HG03175 (cell line): ENCODE measurements at regions not wholly inside any gene's neighbourhood (a gene's known extent, or its start where the extent isn't known, plus 50 kb on each side); places are given as distances from the start of the nearest gene placed in this dataset.
"Not testable (repeated sequence)": the region's sequence is repeated elsewhere in the genome, so short reads cannot be mapped to it uniquely, and the experiment has no call there.

Experiments
- ATAC-seq: cut with Tn5 transposase; IDR thresholded peaks from one replicate; pipeline ENCODE4 v1.9.1; 2021; ENCODE audit warnings: mild to moderate bottlenecking, moderate library complexity; ENCODE audit not compliant: unreplicated experiment

DNA sequence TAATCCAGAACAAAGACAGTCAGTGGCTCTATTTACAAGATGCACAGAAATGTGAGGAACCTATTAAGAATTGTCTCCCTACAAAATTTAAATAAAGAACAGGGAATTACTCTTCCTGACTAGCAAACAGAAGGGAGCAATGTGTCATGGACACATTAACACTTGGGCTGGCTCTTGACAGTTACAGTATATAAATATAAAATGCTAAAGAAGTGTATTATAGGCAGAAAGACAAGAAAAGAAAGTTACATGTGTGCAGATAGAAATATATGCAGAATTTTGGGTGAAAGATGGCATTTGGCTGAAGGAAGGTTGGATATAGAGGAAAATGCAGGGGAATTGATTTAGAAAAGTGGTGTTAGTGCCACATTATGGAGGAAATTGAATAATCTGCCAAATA, 2257.1 kb upstream of the ACO1 start:
- no peak for ATAC-seq

DNA sequence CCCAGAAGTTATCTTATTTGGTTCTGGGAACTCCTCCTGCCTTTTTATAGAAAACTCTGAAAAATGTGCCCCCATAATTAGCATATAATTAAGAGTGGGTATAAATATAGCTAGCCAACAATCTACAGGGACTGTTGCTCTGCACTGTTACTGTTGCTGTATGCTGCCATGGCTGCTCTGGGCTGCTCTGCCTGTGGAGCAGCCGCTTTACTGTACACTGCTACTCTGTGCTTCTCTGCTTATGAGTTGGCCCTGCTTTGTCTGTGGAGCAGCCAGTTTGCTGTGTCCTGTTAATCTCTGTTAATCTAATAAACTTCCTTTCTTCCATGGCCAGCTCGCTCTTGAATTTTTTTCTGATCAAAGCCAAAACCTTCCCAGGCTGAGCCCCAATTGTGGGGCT, 2244.0 kb upstream of the ACO1 start:
- no peak for ATAC-seq

DNA sequence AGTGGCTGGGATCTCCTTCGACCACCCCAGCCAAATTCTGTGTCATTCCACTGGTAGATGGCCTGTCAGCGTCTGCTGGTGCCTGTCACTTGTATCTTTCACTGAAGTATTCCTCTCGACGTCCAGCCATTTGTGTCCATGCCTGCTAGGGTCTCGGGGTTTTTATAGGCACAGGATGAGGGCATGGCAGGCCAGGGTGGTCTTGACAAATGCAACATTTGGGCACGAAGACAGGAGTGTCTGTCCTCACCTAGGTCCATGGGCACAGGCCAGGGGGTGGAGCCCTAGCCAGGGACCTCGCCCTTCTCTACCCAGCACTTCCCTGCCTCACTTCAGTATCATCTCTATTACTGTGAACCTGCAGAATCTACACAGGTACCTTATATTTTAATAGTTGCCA, 2223.9 kb upstream of the ACO1 start:
- ATAC-seq, result no peak

DNA sequence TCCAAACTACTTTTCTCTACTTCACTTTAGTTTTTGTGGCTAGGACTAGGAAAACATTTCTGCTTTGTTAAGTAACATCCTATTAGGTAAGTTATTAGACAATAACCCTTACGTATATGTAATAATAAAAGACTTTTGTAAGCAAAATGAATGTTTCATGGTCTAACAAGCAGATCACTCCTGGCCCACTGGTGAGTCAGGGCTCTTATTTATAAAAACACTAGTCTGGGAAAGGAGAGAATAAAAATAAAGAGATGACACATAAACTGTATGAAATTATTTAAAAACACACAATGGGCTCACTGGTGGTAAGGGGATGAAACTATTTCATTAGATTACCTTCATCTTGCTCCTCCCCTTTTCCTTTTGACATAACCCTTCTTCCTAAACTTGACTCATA, 2212.2 kb upstream of the ACO1 start:
- no peak for ATAC-seq

DNA sequence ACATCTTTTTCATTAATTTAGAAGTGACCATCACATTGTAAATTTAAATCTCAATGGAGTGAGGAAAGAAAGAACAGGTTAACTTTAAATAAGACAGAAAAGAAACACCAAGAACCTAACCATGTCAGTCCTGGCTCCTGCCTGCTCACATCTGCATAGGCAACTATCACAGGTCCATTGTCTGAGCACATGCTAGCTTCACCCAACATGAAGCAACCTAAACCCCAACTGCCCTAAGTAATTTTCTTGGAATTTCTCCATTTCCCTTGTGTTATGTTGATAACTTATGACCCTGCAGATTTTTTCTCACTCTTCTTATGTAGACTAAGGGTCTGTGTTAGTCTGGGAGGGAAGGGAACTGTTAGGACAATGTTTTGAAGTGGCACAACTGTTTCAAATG, 2205.8 kb upstream of the ACO1 start:
- ATAC-seq, result no peak

DNA sequence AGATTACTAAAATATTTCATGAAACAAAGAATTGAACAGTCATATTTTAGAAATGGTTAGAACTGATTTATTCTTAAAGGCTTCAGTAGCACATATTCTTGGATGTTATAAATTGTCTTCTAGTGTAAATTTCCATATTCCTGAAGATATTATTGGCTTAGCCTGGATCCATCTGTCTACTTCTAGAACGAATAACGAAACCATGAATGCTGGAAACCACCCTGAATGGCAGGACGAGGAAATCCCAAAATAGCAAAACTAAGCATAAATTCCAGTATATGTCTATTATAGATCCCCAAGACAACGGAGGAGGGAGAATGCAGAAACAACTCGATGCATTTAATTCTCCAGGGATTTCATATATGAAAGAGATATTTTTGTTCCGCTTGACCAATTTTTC, 2191.0 kb upstream of the ACO1 start:
- no peak for ATAC-seq

DNA sequence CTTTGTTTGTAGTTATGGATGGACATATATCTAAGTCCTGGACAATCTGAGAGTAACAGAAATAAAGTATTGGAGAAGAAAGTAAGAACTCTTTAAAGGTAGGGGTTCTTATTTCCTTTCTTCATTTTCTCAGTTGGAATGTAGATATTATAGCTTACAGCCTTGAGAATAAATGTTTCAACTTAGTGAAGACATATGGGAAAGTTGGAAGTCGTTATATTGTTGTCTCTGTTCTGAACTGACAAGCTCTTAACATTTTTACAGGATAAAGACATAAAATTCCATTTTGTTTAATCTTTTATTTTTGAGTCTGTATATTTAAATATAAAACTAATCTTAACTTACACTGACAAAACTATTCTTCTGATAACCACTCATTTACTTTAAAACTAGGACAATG, 2187.5 kb upstream of the ACO1 start:
- ATAC-seq, result no peak

- no peak for ATAC-seq
Measured at GRCh38 chr9:30197453-30197852, 2187.0 kb upstream of the ACO1 start.

DNA sequence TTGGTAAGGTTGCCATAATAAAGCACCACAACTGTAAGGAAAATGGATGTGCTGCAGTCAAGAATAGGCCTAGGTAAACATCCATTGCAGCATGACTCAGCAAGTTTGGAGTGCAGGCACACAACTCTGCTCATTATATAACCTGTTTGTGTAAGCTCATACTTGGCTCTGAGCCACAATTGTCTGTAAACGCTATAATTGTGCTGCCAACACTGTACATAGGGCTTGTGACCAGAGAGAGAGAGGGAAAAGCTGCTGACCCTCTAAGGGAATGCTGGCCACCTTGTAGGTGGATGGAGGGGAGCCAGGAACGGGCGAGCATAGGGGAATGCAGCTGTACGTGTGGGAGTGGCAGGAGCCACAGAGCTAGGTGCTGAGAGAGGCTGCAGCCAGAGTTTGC, 2186.5 kb upstream of the ACO1 start:
- ATAC-seq, result no peak

DNA sequence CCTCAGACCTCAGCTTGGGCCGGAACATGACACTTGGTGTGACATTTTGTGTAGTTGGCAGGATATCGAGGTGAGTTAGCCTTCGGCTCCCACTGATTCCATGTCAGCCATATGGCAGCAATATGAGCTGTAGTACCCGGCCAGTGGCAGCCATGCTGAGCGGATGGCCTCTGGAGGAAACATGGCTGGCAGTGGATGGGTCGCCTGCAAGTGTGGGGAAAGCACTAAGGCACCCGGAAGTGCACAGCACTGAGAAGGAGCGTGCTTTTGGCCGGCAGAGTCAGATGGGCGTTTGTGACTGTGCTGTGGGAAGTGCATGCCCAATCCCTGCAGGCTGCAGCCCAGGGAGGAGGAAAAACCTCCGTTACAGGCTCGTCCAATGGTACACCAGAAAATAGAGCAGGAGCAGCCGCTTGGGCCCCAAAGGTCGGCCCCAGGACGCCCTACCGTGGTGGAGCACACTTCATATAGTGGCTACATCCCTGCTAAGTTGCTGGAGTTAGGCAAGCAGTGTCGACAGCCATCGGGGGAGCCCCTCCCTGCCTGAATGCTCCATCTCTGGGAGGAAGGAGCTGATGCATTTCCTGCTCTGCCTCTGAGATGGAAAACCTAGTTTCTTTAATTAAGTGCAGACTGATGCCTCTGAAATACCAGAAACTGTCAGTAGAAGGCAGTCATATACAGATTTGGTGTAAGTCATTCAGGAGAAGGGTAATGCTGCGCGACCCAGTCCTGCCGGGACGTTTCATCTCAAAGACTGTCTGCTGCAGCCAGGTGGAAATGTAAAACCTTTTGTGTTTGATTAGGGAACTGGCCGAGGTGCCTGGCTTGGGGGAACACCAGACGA, 2185.8 kb upstream of the ACO1 start:
- ATAC-seq, result no peak

DNA sequence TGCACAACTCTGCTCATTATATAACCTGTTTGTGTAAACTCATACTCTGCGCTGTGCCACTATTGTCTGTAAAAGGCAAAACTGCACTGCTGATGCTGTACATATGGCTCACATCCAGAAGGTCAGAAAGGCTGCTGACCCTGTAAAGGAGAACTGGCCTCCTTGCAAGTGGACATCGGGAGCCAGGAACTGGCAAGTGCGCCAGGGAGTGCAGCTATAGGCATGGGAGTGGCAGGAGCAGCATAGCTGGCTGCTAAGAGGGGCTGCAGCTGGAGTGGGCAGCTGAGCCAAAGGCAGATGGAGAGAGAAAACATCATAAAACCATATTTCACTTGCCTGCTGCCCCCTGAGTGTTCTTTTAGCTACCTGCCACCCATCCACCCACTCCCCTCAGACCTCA, 2183.4 kb upstream of the ACO1 start:
- no peak for ATAC-seq

DNA sequence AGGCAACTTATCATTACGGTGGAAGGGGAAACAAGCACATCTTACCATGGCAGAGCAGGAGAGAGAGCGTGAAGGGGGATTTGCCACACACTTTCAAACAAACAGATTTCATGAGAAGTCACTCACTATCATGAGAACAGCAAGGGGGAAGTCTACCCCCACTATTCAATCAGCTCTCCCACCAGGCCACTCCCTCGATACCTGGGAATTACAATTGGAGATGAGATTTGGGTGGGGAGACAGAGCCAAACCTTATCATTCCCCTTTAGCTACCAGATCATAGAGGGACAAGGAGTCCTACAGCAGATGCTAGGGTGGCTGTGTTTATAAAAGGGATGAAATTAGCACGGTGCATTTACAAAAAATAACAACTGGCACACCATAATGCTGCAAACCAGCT, 2149.4 kb upstream of the ACO1 start:
- no peak for ATAC-seq

DNA sequence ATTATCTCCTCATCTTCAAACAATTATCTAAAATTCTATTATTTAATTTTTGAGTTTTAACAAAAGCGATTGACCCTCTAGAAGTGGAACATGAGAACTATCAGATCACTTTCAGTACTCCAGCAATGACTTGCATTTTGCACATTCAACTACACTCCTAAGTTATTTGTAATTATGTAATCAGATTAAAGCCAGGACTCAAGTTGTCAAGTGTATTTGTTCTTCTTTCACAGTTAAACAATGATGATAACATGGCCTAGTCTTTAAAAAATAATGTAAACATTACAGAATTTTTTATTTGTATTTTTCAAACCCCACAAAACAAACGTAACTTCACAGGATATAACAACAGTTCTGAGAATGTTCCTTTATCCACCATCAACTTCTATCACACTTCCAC, 2148.9 kb upstream of the ACO1 start:
- ATAC-seq, result no peak

GRCh38 chr9:30239878-30240277, 2144.6 kb upstream of the ACO1 start:
- ATAC-seq, result no peak

GRCh38 chr9:30243467-30243866, 2141.0 kb upstream of the ACO1 start:
- no peak for ATAC-seq

GRCh38 chr9:30244877-30245276, 2139.6 kb upstream of the ACO1 start:
- ATAC-seq, result no peak

DNA sequence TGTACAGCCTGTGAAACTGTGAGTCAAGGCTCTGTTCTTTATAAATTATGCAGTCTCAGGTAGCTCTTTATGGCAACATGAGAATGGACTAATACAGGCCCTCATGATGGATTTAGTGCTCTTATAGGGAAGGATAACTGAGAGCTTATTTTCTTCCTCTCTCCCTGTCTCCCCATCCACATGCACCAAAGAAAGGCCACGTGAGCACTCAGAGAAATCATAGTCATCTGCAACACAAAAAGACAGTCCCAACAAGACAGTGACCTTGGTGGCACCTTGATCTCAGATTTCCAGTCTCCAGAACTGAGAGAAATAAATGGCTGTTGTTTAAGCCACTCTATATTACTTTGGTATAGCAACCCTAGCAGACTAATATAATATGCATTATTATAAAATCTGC, 2133.6 kb upstream of the ACO1 start:
- no peak for ATAC-seq

DNA sequence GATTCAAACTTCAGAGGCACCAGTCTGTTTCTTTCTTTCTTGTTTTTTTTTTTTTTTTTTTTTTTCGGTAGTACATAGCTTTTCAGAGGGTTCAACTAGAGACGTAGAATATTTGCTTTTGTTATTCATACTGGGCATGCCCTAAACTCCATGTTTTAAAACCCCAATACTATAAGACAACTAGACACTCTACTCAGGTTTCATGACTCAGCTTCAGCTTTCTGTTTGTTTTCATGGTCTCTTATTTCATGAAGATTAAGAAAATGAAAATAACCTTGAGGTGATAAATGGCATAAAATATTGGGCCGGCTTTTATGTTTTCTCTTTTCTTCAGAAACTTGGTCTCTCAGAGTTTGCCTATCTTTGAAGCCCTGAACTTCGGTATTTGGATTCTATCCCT, 2126.3 kb upstream of the ACO1 start:
- ATAC-seq, result no peak

DNA sequence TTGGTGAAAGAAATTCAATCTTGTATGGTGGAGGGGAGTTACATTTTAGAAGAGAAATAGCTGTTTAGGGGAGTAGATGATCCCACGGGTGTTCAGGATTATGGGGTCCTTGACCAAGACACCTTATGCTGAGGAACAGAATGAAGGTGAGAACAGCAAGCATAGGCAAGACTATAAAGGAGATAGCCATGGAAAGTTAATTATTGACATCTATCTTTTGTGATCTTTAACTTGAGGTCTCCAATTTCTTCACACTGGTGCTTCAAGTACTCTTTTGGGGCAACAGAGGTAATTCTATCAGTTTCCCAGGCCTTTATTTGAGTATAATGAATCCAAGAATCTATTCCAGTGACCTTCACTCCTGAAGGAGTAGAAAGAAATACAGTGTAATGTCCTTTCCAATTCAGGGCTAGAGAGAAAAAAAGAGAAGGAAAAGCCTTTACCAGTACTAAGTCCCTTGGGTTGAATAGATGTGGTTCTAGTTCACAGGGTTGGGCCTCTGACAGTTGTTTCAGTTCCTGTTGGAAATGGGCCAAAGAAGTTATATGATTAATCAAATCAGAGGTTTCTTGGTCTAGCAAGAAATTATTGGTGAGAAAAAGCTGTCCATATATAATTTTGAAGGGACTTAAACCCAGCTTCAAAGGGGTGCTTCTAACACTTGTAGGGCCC, 2104.1 kb upstream of the ACO1 start:
- ATAC-seq, result peak; percentile 87

DNA sequence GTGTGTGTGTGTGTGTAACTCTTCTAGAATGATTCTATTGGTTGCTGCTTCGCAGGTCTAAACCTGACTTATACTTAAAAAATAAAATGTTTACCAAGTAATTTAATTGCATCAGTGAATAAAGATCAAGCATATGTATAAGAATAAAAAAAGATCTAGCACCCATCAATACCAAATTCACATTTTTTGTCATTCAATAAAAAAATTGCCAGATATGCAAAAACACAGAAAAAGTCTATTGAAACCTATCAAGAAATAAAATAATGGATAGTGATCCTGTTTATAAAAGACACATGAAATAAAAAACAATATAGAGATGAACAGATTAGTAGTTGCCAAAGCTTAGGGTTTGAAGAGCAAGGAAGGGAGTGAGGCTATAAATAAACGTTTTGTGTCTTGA, 2095.0 kb upstream of the ACO1 start:
- ATAC-seq, result no peak

- not testable (repeated sequence) for ATAC-seq
Measured at GRCh38 chr9:30292026-30292425, 2092.4 kb upstream of the ACO1 start.

- ATAC-seq, result no peak
Measured at GRCh38 chr9:30293231-30293630, 2091.2 kb upstream of the ACO1 start.
